Ovary (tissue), 3 donors: ENCODE measurements at regions not wholly inside any gene's neighbourhood (a gene's known extent, or its start where the extent isn't known, plus 50 kb on each side); places are given as distances from the start of the nearest gene placed in this dataset.

Experiments used
- EP300 ChIP-seq: sonication (generic); formaldehyde crosslinking; IDR thresholded peaks from one replicate; pipeline ENCODE4 v1.6.1; 2017; ENCODE audit warnings: antibody characterized with exemption
- POLR2A ChIP-seq: fragments of 450-650 bp; IDR thresholded peaks from one replicate; pipeline ENCODE4 v1.6.1; 2017; ENCODE audit warnings: antibody characterized with exemption, mild to moderate bottlenecking, moderate library complexity
- TF ChIP-seq, protein P1 (sequence below), 3 donors: fragments of 450-650 bp in 2 of 3; fragments of 200-600 bp in 1 of 3; IDR thresholded peaks; one replicate each; pipeline versions ENCODE4 v1.5.1 to v1.8.0; 2016 to 2022; ENCODE audit warnings: antibody characterized with exemption in 3 of 3, mild to moderate bottlenecking in 1 of 3
- donor health status: DM: no; HTN: no; CAD: no.

GRCh38 chr2:238965371-238966071 lies 117.6 kb downstream of the TWIST2 start:
- TF ChIP-seq, protein P1, sequence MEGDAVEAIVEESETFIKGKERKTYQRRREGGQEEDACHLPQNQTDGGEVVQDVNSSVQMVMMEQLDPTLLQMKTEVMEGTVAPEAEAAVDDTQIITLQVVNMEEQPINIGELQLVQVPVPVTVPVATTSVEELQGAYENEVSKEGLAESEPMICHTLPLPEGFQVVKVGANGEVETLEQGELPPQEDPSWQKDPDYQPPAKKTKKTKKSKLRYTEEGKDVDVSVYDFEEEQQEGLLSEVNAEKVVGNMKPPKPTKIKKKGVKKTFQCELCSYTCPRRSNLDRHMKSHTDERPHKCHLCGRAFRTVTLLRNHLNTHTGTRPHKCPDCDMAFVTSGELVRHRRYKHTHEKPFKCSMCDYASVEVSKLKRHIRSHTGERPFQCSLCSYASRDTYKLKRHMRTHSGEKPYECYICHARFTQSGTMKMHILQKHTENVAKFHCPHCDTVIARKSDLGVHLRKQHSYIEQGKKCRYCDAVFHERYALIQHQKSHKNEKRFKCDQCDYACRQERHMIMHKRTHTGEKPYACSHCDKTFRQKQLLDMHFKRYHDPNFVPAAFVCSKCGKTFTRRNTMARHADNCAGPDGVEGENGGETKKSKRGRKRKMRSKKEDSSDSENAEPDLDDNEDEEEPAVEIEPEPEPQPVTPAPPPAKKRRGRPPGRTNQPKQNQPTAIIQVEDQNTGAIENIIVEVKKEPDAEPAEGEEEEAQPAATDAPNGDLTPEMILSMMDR (IDR thresholded peaks at IDR 0.05), result no peak
- no peak for TF ChIP-seq POLR2A
- no peak for TF ChIP-seq EP300
